Fibroblast of villous mesenchyme (primary cell): ENCODE measurements at regions not wholly inside any gene's neighbourhood (a gene's known extent, or its start where the extent isn't known, plus 50 kb on each side); places are given as distances from the start of the nearest gene placed in this dataset.
"Not testable (repeated sequence)": the region's sequence is repeated elsewhere in the genome, so short reads cannot be mapped to it uniquely, and the experiment has no call there.

Experiments used
- DNase-seq: peaks from one replicate; pipeline ENCODE4 v3.0.0-alpha.2; 2010; ENCODE audit warnings: low read depth
- H3K4me3 ChIP-seq: 2 replicates; pipeline ENCODE4 v1.5.1; 2011; ENCODE audit warnings: low read depth, mild to moderate bottlenecking, low read length
- TF ChIP-seq, protein P1 (sequence below): IDR thresholded peaks from 2 replicates; pipeline ENCODE4 v1.5.1; 2012; ENCODE audit warnings: low read depth, mild to moderate bottlenecking, low read length; ENCODE audit not compliant: insufficient read depth

DNA sequence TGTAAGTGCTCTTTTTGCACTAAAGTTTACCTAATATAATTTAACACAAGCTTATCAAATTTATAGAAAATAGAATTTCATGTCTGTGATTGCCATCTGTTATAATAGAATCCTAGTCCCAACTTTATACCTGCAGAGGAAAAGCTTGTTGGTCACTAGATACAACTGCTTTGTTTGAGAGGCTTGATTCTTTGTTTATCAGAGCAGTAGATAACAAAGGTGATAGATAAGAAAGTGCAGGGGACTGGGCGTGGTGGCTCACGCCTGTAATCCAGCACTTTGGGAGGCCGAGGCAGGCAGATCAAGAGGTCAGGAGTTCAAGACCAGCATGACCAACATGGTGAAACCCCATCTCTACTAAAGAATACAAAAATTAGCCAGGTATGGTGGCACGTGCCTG, 528.0 kb downstream of the STK39 start:
- no peak for DNase-seq
- no peak overlapping the region for H3K4me3 ChIP-seq
- TF ChIP-seq, protein P1, sequence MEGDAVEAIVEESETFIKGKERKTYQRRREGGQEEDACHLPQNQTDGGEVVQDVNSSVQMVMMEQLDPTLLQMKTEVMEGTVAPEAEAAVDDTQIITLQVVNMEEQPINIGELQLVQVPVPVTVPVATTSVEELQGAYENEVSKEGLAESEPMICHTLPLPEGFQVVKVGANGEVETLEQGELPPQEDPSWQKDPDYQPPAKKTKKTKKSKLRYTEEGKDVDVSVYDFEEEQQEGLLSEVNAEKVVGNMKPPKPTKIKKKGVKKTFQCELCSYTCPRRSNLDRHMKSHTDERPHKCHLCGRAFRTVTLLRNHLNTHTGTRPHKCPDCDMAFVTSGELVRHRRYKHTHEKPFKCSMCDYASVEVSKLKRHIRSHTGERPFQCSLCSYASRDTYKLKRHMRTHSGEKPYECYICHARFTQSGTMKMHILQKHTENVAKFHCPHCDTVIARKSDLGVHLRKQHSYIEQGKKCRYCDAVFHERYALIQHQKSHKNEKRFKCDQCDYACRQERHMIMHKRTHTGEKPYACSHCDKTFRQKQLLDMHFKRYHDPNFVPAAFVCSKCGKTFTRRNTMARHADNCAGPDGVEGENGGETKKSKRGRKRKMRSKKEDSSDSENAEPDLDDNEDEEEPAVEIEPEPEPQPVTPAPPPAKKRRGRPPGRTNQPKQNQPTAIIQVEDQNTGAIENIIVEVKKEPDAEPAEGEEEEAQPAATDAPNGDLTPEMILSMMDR: no peak

DNA sequence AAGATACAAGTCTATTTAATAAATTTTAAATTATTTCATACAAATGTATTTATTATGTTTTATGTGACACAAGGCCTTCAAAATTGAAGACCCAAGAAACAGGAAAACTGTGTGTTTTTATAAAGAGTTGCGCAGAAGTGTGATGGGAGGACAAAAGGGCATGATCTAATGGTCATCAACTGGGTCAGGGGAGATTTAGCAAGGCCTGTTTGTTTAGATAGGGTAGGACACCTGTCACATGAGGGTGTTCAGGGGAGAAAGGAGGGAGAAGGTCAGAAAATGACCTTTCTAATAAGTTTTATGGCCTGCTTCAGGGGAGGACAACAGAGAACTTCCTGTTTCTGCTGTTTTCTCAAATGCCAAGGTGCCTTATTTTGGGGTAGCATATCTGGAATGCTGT, 528.8 kb downstream of the STK39 start:
- DNase-seq: no peak
- TF ChIP-seq, protein P1: no peak
- H3K4me3 ChIP-seq: no peak overlapping the region

DNA sequence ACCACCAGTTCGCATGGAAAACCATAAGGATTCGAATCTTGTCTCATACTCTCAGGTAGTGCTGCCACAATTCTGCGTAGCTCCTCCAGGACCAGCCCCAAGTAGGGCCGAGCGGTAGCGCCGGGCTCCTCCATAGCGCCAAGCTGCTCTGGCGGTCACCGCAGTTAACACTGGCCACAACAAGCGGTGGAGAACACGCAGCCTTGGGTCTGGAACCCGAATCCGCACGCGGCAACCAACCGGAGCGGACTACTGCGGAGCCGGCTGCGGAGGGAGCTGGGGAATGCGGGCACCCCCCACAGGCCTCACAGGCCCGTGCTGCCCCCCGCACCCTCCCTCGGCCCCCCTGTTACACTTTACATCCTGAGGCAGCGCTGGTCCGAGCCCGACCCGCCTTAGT, 531.5 kb downstream of the STK39 start:
- H3K4me3 ChIP-seq: no peak overlapping the region
- TF ChIP-seq, protein P1: no peak
- no peak for DNase-seq

DNA sequence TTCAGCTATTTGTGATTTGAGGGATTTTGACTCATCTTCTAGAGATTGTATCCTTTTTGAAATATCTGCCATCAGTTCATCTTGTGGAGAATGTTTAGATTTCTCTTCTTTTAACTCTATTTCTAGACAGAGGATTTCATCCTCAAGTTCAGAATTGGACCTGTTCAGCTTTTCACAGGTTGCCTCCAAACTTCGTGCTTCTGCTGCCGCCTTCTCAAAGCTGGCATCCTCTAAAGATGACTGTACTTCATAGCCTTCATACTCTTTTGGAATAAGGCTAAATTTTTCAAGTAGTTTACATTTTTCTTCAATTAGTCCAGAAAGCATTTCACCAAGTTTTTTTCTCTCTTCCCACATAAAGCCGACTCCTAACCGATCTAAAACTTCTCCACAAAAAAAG, 531.9 kb downstream of the STK39 start:
- not testable (repeated sequence) for DNase-seq, H3K4me3 ChIP-seq

DNA sequence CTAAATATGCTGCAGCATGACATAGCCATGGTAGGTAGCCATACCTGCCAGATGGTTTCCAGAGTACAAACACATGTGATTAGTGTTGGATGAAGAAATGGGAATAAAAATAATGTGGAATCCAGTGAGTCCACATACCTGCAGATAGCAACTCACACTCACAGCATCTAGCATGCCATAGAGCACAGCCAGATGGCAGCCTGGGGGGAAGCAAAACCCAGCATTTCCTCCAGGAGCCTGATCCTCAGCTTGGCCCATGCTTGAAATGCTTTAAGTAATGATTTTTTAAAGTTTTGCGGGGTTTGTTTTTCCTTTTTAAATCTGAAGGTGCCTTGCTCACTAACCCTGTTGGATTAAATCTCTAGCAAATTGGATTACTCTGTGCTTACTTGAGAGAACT, 535.1 kb downstream of the STK39 start:
- no peak for DNase-seq
- TF ChIP-seq, protein P1: no peak
- no peak overlapping the region for H3K4me3 ChIP-seq

DNA sequence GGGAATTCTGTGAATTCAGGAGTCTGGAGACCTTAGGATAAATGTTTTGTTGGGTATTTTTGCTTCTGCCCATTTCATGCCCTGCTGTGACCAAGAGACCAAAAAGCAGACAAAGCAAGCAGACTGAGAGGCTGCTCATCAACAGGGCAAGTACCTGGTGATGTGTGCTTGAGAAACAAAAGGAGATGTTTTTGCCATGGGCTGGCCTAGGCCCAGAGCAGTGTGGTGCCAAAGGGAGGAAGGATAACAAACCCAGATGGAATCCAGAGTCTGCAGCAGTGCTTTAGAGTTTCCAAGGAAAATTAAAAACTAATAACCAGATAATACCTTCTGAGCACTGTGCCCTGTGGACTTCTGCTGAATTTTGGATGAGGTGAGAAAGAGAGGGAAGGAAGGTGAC, 538.4 kb downstream of the STK39 start:
- TF ChIP-seq, protein P1: no peak
- no peak overlapping the region for H3K4me3 ChIP-seq
- no peak for DNase-seq

DNA sequence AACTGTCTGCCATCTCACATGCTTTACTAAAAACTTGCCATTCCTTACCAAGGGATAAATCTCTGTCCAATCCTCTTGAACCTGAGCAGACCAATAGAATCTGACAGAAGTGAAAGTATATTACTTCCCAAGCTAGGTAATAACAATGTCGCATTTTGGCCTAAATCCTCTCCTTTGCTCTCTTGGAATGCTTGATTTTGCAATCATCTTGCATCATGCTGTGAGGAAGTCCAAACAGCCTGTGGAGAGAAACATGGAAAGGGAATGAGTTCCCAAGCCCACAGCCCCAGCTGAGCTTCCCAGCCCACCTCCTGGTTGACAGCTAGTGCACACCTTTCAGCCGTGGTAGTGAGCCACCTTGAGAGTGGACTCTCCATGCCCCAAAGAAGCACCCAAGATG, 540.6 kb downstream of the STK39 start:
- no peak overlapping the region for H3K4me3 ChIP-seq
- TF ChIP-seq, protein P1: no peak
- peak; percentile 18 for DNase-seq
